PC-9 (cell line): ENCODE measurements at regions not wholly inside any gene's neighbourhood (a gene's known extent, or its start where the extent isn't known, plus 50 kb on each side); places are given as distances from the start of the nearest gene placed in this dataset.

Source experiments
- BruUV-seq: library from RNA; stranded (reverse); fragments of 400-500 nt; replicated peaks from 2 replicates; lab custom pipeline; 2021; lab: Mats Ljungman, UMichigan
- CTCF ChIA-PET: fragments of 300-600 bp; sonication (Branson Sonifier 250); formaldehyde crosslinking; loops from one replicate; lab custom pipeline; 2022; ENCODE audit warnings: antibody characterized with exemption; lab: Charles Lee
- POLR2A ChIA-PET: fragments of 300-600 bp; sonication (Branson Sonifier 250); formaldehyde crosslinking; loops from one replicate; lab custom pipeline; 2022; ENCODE audit warnings: antibody characterized with exemption; ENCODE audit not compliant: unreplicated experiment; lab: Charles Lee
- DNase-seq, 2 experiments: peaks; one replicate each; pipeline versions ENCODE4 v3.0.0 to v3.0.0-alpha.2; 2015 to 2022; ENCODE audit warnings: mixed read lengths in 1 of 2
- H2AFZ ChIP-seq: fragments of 200-600 bp; sonication (generic); 2 replicates; pipeline ENCODE4 v1.8.1; 2017; ENCODE audit warnings: antibody characterized with exemption
- H3F3A ChIP-seq: fragments of 200-600 bp; sonication (generic); 2 replicates; pipeline ENCODE4 v1.8.1; 2017; ENCODE audit warnings: antibody characterized with exemption, mild to moderate bottlenecking, low read depth; ENCODE audit not compliant: insufficient read depth
- H3K27ac ChIP-seq: fragments of 200-600 bp; sonication (generic); 2 replicates; pipeline ENCODE4 v1.6.1; 2016; ENCODE audit warnings: mixed run types
- H3K27me3 ChIP-seq: fragments of 200-600 bp; sonication (generic); 2 replicates; pipeline ENCODE4 v1.6.1; 2016; ENCODE audit warnings: low read depth, mixed run types; ENCODE audit not compliant: insufficient read depth
- H3K36me3 ChIP-seq: fragments of 200-600 bp; sonication (generic); 2 replicates; pipeline ENCODE4 v1.6.1; 2016; ENCODE audit warnings: low read depth, mixed run types
- H3K4me1 ChIP-seq: fragments of 200-600 bp; sonication (generic); replicated peaks from 2 replicates; pipeline ENCODE4 v1.6.1; 2016; ENCODE audit warnings: mixed run types; ENCODE audit not compliant: insufficient read depth
- H3K4me2 ChIP-seq: fragments of 200-600 bp; sonication (generic); 2 replicates; pipeline ENCODE4 v1.6.1; 2017; ENCODE audit warnings: mixed run types
- H3K4me3 ChIP-seq: fragments of 200-600 bp; sonication (generic); 2 replicates; pipeline ENCODE4 v1.6.1; 2016; ENCODE audit warnings: mixed run types
- H3K79me2 ChIP-seq: fragments of 200-600 bp; sonication (generic); 2 replicates; pipeline ENCODE4 v1.6.1; 2017; ENCODE audit warnings: low read depth, mixed run types
- H3K9me2 ChIP-seq: fragments of 200-600 bp; sonication (generic); 2 replicates; pipeline ENCODE4 v1.8.1; 2017; ENCODE audit warnings: mild to moderate bottlenecking; ENCODE audit not compliant: insufficient read depth
- H3K9me3 ChIP-seq: fragments of 200-600 bp; sonication (generic); 2 replicates; pipeline ENCODE4 v1.8.1; 2016; ENCODE audit warnings: low read depth; ENCODE audit not compliant: insufficient read depth
- H4K20me1 ChIP-seq: fragments of 200-600 bp; sonication (generic); 2 replicates; pipeline ENCODE4 v1.8.1; 2017; ENCODE audit not compliant: insufficient read depth
- EZH2 ChIP-seq: fragments of 200-600 bp; sonication (generic); IDR thresholded peaks from 2 replicates; pipeline ENCODE4 v1.8.0; 2017; ENCODE audit warnings: antibody characterized with exemption, low read depth
- intact Hi-C: fragments of 100-400 bp; cut with micrococcal nuclease; formaldehyde crosslinking; loops from one replicate; pipeline ENCODE4 v1.10.0; 2022; ENCODE audit not compliant: unreplicated experiment
- TF ChIP-seq, protein P1 (sequence below): fragments of 200-600 bp; sonication (generic); conservative IDR thresholded peaks from 2 replicates; pipeline ENCODE4 v1.6.1; 2017; ENCODE audit warnings: mixed run types, antibody characterized with exemption, mild to moderate bottlenecking, moderate library complexity

DNA sequence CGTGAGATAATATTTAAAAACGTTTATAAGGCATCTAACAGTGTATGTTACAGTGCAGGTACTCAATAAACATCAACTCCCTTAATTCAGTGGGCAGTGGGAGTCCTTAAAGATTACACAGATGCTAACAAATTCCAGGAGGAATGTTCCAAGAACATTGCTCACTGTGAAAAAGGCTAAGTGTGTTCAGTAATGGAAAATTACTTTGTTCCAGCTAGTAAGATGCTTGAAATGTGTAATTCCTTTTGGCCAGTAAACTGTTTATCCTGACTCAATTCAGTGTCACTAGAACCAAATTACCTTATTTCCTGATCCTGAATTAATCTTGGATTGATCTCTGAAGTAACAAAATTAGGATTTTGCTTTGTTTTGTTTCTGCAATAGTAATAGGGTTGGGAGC is 54.2 kb upstream of the SEMA6D start:
- H3K27me3 ChIP-seq = no peaks in the 10 kb centered on the region
- H4K20me1 ChIP-seq = no peaks in the 10 kb centered on the region
- no peak overlapping the region for H3K27ac ChIP-seq
- no peaks in the 10 kb centered on the region for H3K4me1 ChIP-seq
- TF ChIP-seq, protein P1, sequence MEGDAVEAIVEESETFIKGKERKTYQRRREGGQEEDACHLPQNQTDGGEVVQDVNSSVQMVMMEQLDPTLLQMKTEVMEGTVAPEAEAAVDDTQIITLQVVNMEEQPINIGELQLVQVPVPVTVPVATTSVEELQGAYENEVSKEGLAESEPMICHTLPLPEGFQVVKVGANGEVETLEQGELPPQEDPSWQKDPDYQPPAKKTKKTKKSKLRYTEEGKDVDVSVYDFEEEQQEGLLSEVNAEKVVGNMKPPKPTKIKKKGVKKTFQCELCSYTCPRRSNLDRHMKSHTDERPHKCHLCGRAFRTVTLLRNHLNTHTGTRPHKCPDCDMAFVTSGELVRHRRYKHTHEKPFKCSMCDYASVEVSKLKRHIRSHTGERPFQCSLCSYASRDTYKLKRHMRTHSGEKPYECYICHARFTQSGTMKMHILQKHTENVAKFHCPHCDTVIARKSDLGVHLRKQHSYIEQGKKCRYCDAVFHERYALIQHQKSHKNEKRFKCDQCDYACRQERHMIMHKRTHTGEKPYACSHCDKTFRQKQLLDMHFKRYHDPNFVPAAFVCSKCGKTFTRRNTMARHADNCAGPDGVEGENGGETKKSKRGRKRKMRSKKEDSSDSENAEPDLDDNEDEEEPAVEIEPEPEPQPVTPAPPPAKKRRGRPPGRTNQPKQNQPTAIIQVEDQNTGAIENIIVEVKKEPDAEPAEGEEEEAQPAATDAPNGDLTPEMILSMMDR = no peak
- no peak for TF ChIP-seq EZH2
- H3K9me2 ChIP-seq = no peaks in the 10 kb centered on the region
- POLR2A ChIA-PET = no interaction called here
- no peak overlapping the region for H3K4me3 ChIP-seq
- intact Hi-C loops = no loop called here
- no peak overlapping the region for H3K4me2 ChIP-seq
- no peaks in the 10 kb centered on the region for H3K79me2 ChIP-seq
- DNase-seq = no peak
- no peaks in the 10 kb centered on the region for H3K9me3 ChIP-seq
- no peaks in the 10 kb centered on the region for H3K36me3 ChIP-seq
- no peak overlapping the region for H2AFZ ChIP-seq
- H3F3A ChIP-seq = no peaks in the 10 kb centered on the region
- BruUV-seq = no TSS peak
- CTCF ChIA-PET = no interaction called here
